WTC11 (cell line): ENCODE measurements at regions not wholly inside any gene's neighbourhood (a gene's known extent, or its start where the extent isn't known, plus 50 kb on each side); places are given as distances from the start of the nearest gene placed in this dataset.

ENCODE experiments used
- ATAC-seq: fragments of 200-7000 bp; cut with Tn5 transposase; 2 replicates; pipeline ENCODE4 v1.10.0; 2021; ENCODE audit warnings: mild to moderate bottlenecking, moderate library complexity
- CTCF ChIA-PET: fragments of 300-600 bp; sonication (Branson Sonifier 250); formaldehyde crosslinking; loops from one replicate; lab custom pipeline; 2021; ENCODE audit warnings: antibody characterized with exemption; lab: Charles Lee
- POLR2A ChIA-PET: fragments of 350-600 bp; sonication (Branson Sonifier 250); formaldehyde crosslinking; loops from one replicate; lab custom pipeline; 2021; ENCODE audit warnings: antibody characterized with exemption; lab: Charles Lee
- DNase-seq: peaks from one replicate; pipeline ENCODE4 v3.0.0; 2021; ENCODE audit warnings: low spot score
- H3K27ac Mint-ChIP-seq: 2 replicates; pipeline ENCODE4 v1.8.0; 2021; ENCODE audit warnings: mixed read lengths
- H3K27me3 Mint-ChIP-seq: 2 replicates; pipeline ENCODE4 v1.8.0; 2021; ENCODE audit warnings: low read depth, mild to moderate bottlenecking, moderate library complexity, mixed read lengths
- H3K36me3 Mint-ChIP-seq: 2 replicates; pipeline ENCODE4 v1.8.0; 2021; ENCODE audit warnings: mixed read lengths
- H3K4me1 Mint-ChIP-seq: 2 replicates; pipeline ENCODE4 v1.8.0; 2022; ENCODE audit warnings: mixed read lengths
- H3K4me3 Mint-ChIP-seq: 2 replicates; pipeline ENCODE4 v1.8.0; 2021; ENCODE audit warnings: mild to moderate bottlenecking, moderate library complexity, mixed read lengths
- H3K9me3 Mint-ChIP-seq: 2 replicates; pipeline ENCODE4 v1.8.0; 2021; ENCODE audit warnings: mixed read lengths
- ELF4 ChIP-seq: sonication (generic); formaldehyde crosslinking; IDR thresholded peaks from 2 replicates; pipeline ENCODE4 v1.8.1; 2022; ENCODE audit warnings: low read depth, mild to moderate bottlenecking, moderate library complexity, missing genetic modification reagents
- ETV6 ChIP-seq: sonication (generic); formaldehyde crosslinking; IDR thresholded peaks from 2 replicates; pipeline ENCODE4 v1.8.1; 2022; ENCODE audit warnings: mild to moderate bottlenecking, missing genetic modification reagents
- FOXJ3 ChIP-seq: sonication (generic); formaldehyde crosslinking; IDR thresholded peaks from 2 replicates; pipeline ENCODE4 v1.9.0; 2021; ENCODE audit warnings: missing genetic modification reagents, mild to moderate bottlenecking, borderline replicate concordance
- FOXK1 ChIP-seq: sonication (generic); formaldehyde crosslinking; IDR thresholded peaks from 2 replicates; pipeline ENCODE4 v1.8.0; 2022; ENCODE audit warnings: mild to moderate bottlenecking, moderate library complexity, missing genetic modification reagents
- FOXP1 ChIP-seq: sonication (generic); formaldehyde crosslinking; IDR thresholded peaks from 2 replicates; pipeline ENCODE4 v1.8.0; 2022; ENCODE audit warnings: missing genetic modification reagents, mild to moderate bottlenecking, moderate library complexity, borderline replicate concordance
- GTF2I ChIP-seq: fragments of 250-450 bp; sonication (Bioruptor Pico); conservative IDR thresholded peaks from 2 replicates; pipeline ENCODE4 v1.4.0; 2021; ENCODE audit warnings: mild to moderate bottlenecking
- MXD4 ChIP-seq: fragments of 250-450 bp; sonication (Bioruptor Pico); IDR thresholded peaks from 2 replicates; pipeline ENCODE4 v1.8.0; 2021; ENCODE audit warnings: mild to moderate bottlenecking, moderate library complexity, borderline replicate concordance
- NFATC4 ChIP-seq: fragments of 250-450 bp; sonication (Bioruptor Pico); IDR thresholded peaks from 2 replicates; pipeline ENCODE4 v1.9.0; 2021; ENCODE audit warnings: mild to moderate bottlenecking
- RORB ChIP-seq: fragments of 250-450 bp; sonication (Bioruptor Pico); IDR thresholded peaks from 2 replicates; pipeline ENCODE4 v1.9.0; 2021; ENCODE audit warnings: mild to moderate bottlenecking
- TEAD4 ChIP-seq: sonication (generic); formaldehyde crosslinking; IDR thresholded peaks from 2 replicates; pipeline ENCODE4 v1.8.0; 2022; ENCODE audit warnings: mild to moderate bottlenecking, missing genetic modification reagents
- TP53 ChIP-seq: sonication (generic); formaldehyde crosslinking; IDR thresholded peaks from 2 replicates; pipeline ENCODE4 v1.8.1; 2023; ENCODE audit warnings: mild to moderate bottlenecking, missing genetic modification reagents
- ZNF232 ChIP-seq: sonication (generic); formaldehyde crosslinking; IDR thresholded peaks from 2 replicates; pipeline ENCODE4 v1.8.0; 2022; ENCODE audit warnings: mild to moderate bottlenecking, missing genetic modification reagents
- ZNF317 ChIP-seq: sonication (generic); formaldehyde crosslinking; IDR thresholded peaks from 2 replicates; pipeline ENCODE4 v1.8.1; 2023; ENCODE audit warnings: low read depth, mild to moderate bottlenecking, moderate library complexity, missing genetic modification reagents, borderline replicate concordance
- ZNF396 ChIP-seq: fragments of 250-450 bp; sonication (Bioruptor Pico); IDR thresholded peaks from 2 replicates; pipeline ENCODE4 v1.8.0; 2021; ENCODE audit warnings: mild to moderate bottlenecking, moderate library complexity, borderline replicate concordance
- ZNF416 ChIP-seq: fragments of 250-450 bp; sonication (Bioruptor Pico); IDR thresholded peaks from 2 replicates; pipeline ENCODE4 v1.9.0; 2021; ENCODE audit warnings: mild to moderate bottlenecking, inconsistent platforms
- ZNF423 ChIP-seq: fragments of 250-450 bp; sonication (Bioruptor Pico); IDR thresholded peaks from 2 replicates; pipeline ENCODE4 v2.1.2; 2022; ENCODE audit warnings: mild to moderate bottlenecking, moderate library complexity
- TF ChIP-seq, protein P1 (sequence below): sonication (generic); formaldehyde crosslinking; IDR thresholded peaks from 2 replicates; pipeline ENCODE4 v1.8.1; 2022; ENCODE audit warnings: mild to moderate bottlenecking, missing genetic modification reagents, moderate library complexity, borderline replicate concordance
- TF ChIP-seq, protein P2 (sequence below): sonication (generic); formaldehyde crosslinking; IDR thresholded peaks from 2 replicates; pipeline ENCODE4 v1.8.0; 2023; ENCODE audit warnings: missing genetic modification reagents
- TF ChIP-seq, protein P3 (sequence below): sonication (generic); formaldehyde crosslinking; IDR thresholded peaks from 2 replicates; pipeline ENCODE4 v1.8.1; 2022; ENCODE audit warnings: low read depth, mild to moderate bottlenecking, moderate library complexity, missing genetic modification reagents, borderline replicate concordance
- TF ChIP-seq, protein P4 (sequence below): fragments of 250-450 bp; sonication (Bioruptor Pico); IDR thresholded peaks from 2 replicates; pipeline ENCODE4 v1.8.0; 2021; ENCODE audit warnings: mild to moderate bottlenecking
- TF ChIP-seq, protein P5 (sequence below): sonication (generic); formaldehyde crosslinking; IDR thresholded peaks from 2 replicates; pipeline ENCODE4 v1.8.1; 2022; ENCODE audit warnings: missing genetic modification reagents, borderline replicate concordance
- TF ChIP-seq, protein P6 (sequence below): fragments of 250-450 bp; sonication (Bioruptor Pico); IDR thresholded peaks from 2 replicates; pipeline ENCODE4 v1.9.0; 2021; ENCODE audit warnings: moderate library complexity, mild to moderate bottlenecking, inconsistent platforms, borderline replicate concordance

DNA sequence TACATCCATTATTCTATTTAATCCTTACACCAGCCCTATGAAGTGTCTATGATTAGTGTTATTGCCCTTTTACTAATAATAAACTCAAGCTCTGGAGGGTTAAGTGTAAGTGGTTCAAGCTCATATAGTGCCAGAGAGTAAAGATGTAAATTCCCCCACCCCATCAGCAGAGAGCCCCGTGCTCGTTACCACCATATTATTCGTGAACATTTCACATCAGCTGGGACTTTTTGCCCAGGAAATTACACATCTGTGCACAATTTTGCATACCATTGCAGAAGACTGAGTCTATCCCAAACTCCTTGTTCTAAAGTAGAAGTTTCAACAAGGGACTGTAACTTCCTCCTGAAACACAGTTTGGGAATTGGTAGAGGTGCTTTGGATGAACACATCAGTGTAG is 220.1 kb downstream of the BCAS1 start (continued):
- TF ChIP-seq, protein P1, sequence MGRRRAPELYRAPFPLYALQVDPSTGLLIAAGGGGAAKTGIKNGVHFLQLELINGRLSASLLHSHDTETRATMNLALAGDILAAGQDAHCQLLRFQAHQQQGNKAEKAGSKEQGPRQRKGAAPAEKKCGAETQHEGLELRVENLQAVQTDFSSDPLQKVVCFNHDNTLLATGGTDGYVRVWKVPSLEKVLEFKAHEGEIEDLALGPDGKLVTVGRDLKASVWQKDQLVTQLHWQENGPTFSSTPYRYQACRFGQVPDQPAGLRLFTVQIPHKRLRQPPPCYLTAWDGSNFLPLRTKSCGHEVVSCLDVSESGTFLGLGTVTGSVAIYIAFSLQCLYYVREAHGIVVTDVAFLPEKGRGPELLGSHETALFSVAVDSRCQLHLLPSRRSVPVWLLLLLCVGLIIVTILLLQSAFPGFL: no peak
- TF ChIP-seq ETV6 (CRISPR knock-in tag) (no peak), ZNF232 (CRISPR knock-in tag) (no peak), ZNF317 (no peak)

DNA sequence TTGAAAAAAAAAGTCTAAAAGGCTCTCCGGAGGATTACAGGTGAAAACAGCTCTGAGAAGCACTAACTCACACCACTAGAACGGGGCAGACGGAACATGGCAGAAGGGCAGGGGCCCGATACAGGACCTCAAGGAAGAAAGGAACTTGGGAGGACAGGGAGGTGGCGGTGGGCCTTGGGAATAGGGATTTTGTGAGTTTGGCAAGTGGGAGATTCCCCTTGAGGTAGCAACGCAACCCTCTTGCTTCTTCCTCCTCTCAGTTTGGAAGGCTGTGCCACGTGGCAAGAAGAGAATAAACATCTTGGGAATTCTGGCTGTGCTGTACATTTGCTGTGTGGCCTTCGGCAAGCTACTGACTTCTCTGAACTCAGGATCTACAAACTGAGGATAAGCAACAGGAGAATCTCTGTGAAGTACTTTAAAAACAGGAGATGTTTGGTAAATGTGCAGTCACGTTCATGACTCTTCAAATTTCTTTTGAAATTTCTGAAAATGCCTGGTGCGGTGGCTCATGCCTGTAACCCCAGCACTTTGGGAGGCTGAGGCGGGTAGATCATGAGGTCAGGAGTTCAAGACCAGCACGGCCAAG is 220.8 kb downstream of the BCAS1 start:
- Mint-ChIP-seq H3K27ac (no peak overlapping the region), H3K27me3 (peaks cover 5% of the 10 kb centered on the region; the same call in 1 of the 2 replicates), H3K36me3 (peaks cover 6% of the 10 kb centered on the region), H3K4me1 (peaks cover 10% of the 10 kb centered on the region), H3K9me3 (peaks cover 6% of the 10 kb centered on the region), H3K4me3 (no peak overlapping the region)
- CTCF ChIA-PET: interaction anchor here (1.2 kb wide), 1 partner anchor 19 kb away, joined by 6 read pairs; no protein-coding TSS in a partner anchor
- DNase-seq (no peak), ATAC-seq (no peak)
- POLR2A ChIA-PET: no interaction called here
- TF ChIP-seq RORB (CRISPR knock-in tag) (no peak), TEAD4 (CRISPR knock-in tag) (no peak), ZNF396 (no peak), ETV6 (CRISPR knock-in tag) (no peak), MXD4 (CRISPR knock-in tag) (no peak), FOXJ3 (CRISPR knock-in tag) (no peak), ELF4 (CRISPR knock-in tag) (no peak), GTF2I (CRISPR knock-in tag) (no peak), FOXK1 (CRISPR knock-in tag) (no peak), ZNF232 (CRISPR knock-in tag) (no peak), NFATC4 (CRISPR knock-in tag) (no peak), FOXP1 (CRISPR knock-in tag) (no peak), TP53 (CRISPR knock-in tag) (no peak), ZNF423 (CRISPR knock-in tag) (no peak), ZNF416 (CRISPR knock-in tag) (no peak)
- TF ChIP-seq, protein P2, sequence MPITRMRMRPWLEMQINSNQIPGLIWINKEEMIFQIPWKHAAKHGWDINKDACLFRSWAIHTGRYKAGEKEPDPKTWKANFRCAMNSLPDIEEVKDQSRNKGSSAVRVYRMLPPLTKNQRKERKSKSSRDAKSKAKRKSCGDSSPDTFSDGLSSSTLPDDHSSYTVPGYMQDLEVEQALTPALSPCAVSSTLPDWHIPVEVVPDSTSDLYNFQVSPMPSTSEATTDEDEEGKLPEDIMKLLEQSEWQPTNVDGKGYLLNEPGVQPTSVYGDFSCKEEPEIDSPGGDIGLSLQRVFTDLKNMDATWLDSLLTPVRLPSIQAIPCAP (CRISPR knock-in tag): no peak
- TF ChIP-seq, protein P3, sequence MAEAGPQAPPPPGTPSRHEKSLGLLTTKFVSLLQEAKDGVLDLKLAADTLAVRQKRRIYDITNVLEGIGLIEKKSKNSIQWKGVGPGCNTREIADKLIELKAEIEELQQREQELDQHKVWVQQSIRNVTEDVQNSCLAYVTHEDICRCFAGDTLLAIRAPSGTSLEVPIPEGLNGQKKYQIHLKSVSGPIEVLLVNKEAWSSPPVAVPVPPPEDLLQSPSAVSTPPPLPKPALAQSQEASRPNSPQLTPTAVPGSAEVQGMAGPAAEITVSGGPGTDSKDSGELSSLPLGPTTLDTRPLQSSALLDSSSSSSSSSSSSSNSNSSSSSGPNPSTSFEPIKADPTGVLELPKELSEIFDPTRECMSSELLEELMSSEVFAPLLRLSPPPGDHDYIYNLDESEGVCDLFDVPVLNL: no peak
- TF ChIP-seq, protein P4, sequence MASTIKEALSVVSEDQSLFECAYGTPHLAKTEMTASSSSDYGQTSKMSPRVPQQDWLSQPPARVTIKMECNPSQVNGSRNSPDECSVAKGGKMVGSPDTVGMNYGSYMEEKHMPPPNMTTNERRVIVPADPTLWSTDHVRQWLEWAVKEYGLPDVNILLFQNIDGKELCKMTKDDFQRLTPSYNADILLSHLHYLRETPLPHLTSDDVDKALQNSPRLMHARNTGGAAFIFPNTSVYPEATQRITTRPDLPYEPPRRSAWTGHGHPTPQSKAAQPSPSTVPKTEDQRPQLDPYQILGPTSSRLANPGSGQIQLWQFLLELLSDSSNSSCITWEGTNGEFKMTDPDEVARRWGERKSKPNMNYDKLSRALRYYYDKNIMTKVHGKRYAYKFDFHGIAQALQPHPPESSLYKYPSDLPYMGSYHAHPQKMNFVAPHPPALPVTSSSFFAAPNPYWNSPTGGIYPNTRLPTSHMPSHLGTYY (CRISPR knock-in tag): no peak
- TF ChIP-seq, protein P5, sequence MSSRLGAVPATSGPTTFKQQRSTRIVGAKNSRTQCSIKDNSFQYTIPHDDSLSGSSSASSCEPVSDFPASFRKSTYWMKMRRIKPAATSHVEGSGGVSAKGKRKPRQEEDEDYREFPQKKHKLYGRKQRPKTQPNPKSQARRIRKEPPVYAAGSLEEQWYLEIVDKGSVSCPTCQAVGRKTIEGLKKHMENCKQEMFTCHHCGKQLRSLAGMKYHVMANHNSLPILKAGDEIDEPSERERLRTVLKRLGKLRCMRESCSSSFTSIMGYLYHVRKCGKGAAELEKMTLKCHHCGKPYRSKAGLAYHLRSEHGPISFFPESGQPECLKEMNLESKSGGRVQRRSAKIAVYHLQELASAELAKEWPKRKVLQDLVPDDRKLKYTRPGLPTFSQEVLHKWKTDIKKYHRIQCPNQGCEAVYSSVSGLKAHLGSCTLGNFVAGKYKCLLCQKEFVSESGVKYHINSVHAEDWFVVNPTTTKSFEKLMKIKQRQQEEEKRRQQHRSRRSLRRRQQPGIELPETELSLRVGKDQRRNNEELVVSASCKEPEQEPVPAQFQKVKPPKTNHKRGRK: no peak
- TF ChIP-seq, protein P6, sequence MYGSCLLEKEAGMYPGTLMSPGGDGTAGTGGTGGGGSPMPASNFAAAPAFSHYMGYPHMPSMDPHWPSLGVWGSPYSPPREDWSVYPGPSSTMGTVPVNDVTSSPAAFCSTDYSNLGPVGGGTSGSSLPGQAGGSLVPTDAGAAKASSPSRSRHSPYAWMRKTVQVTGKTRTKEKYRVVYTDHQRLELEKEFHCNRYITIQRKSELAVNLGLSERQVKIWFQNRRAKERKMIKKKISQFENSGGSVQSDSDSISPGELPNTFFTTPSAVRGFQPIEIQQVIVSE: no peak
